ENCODE measurements at regions not wholly inside any gene's neighbourhood (a gene's known extent, or its start where the extent isn't known, plus 50 kb on each side); places are given as distances from the start of the nearest gene placed in this dataset.

DNA sequence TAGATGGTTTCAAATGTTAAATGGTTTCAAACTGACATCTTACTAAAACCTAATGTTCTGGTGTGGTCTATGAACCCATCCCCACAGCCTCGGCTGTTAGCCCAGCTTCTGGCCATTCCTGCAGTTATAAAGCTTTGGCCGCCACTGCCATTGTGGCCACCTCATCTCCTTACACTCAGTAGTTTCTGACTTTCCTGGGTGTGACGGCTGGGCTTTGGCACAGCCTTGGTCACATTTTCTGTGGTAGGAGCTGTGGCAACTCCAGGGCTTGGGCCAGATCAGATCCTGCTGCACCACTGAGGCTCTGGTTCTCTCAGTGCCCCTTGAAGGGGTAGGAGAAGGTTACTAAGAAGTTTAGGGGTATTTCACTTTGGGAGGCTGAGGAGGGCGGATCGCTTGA lies 84.2 kb upstream of the STXBP6 start:
- DNase-seq: no peak

- no peak for DNase-seq
Measured at GRCh38 chr14:25132732-25133422, 82.9 kb upstream of the STXBP6 start.

- DNase-seq: no peak
Measured at GRCh38 chr14:25132094-25132493, 82.1 kb upstream of the STXBP6 start.

DNA sequence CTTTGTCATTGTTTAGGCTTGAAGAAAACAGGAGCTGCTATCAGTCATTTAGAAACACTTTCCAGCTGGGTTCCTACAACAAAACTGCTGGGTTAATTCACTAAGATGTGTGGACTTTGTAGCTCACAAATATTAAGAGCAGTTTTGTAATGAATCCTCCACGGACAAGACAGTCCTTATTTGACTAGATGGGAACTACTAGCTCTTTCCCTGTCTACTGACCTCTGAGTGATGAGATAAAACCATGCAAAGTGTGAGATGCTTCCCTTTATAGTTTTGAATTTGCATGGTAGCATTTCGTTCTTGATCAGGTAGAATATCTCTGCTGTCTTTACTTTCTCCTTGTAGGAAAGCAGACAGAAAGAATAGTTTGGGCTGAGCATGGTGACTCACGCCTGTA lies 72.9 kb upstream of the STXBP6 start:
- no peak for DNase-seq

GRCh38 chr14:25122211-25122610 lies 72.3 kb upstream of the STXBP6 start:
- no peak for DNase-seq

DNA sequence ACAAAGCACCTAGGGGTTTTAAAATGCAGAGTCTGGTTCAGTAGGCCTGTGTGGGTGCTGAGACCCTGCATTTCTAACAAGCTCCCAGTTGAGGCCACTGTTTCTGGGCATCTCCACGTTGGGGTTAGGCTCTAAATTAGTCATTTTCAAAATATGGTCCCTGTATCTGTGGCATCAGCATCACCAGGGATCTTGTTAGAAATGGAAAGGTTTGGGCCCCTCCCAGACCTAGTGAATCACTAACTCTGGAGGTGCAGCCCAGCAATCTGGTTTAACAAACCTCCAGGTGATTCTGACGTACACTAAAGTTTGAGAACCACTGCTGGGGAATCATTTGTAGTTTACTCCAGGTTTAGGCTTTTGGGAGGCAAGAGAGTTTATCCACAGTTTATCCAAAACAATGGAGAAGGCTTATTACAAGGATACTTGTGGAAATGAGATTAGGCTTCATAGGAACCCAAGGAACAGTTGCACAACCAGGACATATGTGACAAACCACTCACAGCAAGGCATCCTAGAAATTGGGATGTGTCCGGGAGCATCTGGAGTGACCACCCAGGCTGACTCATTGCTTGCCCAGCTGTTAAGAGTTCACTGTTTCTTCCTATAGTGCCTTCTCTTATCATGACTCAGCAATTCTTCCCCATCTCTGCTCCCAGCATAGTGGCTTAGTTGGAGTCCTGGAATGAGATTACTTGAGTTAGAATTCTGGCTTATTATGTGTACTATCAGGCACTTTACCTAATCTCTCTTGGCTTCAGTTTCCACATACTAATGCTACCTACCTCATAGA lies 71.6 kb upstream of the STXBP6 start:
- DNase-seq: no peak

DNA sequence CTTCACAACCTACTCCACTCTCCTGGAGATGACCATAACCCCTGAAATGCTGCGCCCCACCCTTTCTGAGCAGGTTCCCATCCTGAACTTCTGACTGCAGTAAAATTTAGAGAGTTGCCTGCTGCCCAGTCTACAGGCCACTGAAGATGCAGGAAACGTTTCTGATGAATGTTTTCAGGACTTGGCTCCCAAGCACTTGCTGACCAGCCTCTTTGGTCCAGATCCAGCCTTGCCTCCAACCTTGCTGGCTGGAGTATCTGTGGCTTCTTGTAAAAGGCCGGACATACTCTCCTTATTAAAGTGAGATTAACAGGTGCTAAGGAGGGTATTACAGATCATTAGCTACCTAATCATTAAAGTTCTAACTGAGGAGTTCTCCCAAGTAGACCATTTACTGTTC lies 70.3 kb upstream of the STXBP6 start:
- DNase-seq: no peak

DNA sequence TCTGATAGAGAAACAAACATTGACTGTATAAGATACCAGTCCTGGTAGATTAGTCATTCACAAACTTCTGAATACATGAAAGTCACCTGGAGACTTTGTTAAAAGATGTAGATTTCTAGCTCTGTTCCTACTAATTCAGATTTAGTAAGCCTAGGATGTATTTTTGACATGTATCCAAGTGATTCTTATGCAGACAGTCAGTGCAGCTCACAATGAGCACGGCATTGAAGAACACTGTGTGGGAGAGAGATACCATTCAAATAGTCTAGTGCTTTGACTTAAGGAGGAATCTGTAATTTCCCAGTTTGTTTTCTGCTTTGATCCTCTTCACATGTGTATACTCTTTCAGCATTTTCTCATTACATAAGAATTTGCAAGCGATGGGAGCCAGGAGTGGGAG lies 68.7 kb upstream of the STXBP6 start:
- no peak for DNase-seq

DNA sequence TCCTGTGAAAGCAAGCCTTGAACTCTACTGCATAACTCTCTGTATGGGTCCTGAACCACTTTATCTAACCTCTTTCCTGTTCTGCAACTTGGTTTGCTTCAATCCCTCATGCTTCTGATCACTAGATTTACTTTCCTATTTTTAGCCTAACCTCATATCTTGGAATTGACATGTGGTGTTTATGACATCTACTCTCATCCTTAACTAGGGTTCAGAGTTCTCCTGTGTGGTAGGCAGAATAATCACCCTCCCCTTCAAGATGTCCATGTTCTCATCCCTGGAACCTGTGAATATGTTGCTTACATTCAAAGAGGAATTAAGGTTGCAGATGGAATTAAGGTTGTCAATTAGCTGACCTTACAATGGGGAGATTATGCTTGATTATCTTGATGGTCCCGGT lies 67.4 kb upstream of the STXBP6 start:
- DNase-seq: no peak

- DNase-seq: no peak
Measured at GRCh38 chr14:25116607-25117006, 66.7 kb upstream of the STXBP6 start.

DNA sequence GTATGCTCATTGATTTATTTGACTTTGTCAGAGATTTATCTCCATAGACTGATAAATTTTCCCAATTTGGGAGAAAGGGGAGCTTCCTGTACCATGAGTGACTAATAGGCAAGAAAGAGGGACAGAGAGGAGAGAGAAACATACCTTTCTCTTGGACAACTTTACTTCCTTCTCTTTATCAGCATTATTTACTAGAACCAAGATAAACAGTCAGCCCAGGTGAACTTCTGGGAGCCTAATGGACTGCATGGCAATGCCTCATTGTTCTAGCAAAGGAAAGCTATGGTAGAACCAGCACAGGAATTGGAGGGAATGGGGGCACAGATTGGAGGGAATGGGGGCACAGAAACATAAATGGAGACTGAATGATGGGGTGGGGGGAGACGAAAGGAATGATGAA lies 63.4 kb upstream of the STXBP6 start:
- DNase-seq: no peak

- DNase-seq: no peak
Measured at GRCh38 chr14:25111061-25111601, 61.2 kb upstream of the STXBP6 start.

GRCh38 chr14:25110106-25110505 lies 60.2 kb upstream of the STXBP6 start:
- DNase-seq: no peak

- peak; percentile 39 for DNase-seq
Measured at GRCh38 chr14:25108959-25109358, 59.0 kb upstream of the STXBP6 start.

GRCh38 chr14:25108291-25108690 lies 58.3 kb upstream of the STXBP6 start:
- no peak for DNase-seq

DNA sequence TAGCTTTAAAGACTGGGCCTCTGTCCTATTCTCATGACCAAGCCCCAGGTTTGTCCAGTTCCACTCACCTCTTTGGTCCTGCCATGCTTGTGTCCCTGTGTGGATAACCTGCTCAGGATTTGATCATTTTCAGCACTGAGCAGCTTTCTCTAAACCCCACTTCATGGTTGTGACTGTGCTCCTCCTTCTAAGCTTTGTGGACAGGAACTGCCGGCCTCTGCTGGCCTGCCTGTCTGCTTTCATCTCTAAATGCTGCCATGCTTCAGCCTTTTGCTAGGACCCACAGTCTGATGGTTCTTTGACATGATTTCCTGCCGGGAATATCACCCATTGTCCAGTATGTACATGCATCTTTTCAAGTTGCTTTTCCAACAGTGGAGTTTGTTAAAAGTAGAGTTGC lies 53.9 kb upstream of the STXBP6 start:
- DNase-seq: no peak

DNA sequence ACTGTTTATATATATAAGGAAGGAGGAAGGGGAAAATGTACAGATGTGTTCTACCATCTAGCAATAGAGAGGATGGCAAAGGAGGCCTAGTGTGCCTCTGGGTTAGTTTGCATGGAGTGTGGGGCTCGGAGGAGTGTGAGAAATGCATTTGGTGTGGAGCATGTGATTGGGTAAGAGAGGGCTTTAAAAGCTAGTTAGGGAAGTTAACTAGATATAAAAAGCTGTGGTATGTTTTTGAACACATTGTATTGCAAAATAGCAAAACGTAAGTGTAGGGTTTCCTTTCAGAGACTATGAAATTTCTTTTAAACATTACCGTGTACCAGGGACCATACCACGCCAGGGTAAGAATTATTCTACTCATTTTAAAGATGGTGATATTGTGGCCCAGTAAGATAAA lies 53.3 kb upstream of the STXBP6 start:
- DNase-seq: no peak

GRCh38 chr14:25102788-25103187 lies 52.8 kb upstream of the STXBP6 start:
- DNase-seq: no peak

GRCh38 chr14:25101276-25101675 lies 51.3 kb upstream of the STXBP6 start:
- DNase-seq: no peak

All from DMS79 treated with DMSO at 0.1 percent for 48 hours (cell line).